ENCODE measurements at regions not wholly inside any gene's neighbourhood (a gene's known extent, or its start where the extent isn't known, plus 50 kb on each side); places are given as distances from the start of the nearest gene placed in this dataset.

- TF ChIP-seq CTCF (IDR thresholded peaks at IDR 0.05; ENCODE audit: low read length) (no peak), EZH2 (optimal IDR thresholded peaks at IDR 0.05; ENCODE audit: low read depth, low read length) (no peak), EZH2phosphoT487 (IDR thresholded peaks at IDR 0.05; ENCODE audit: low read length) (no peak)
Observed at GRCh38 chr2:128594953-128595677, 276.4 kb upstream of the HS6ST1 start.
